ENCODE measurements at regions not wholly inside any gene's neighbourhood (a gene's known extent, or its start where the extent isn't known, plus 50 kb on each side); places are given as distances from the start of the nearest gene placed in this dataset.
"Not testable (repeated sequence)": the region's sequence is repeated elsewhere in the genome, so short reads cannot be mapped to it uniquely, and the experiment has no call there.

DNA sequence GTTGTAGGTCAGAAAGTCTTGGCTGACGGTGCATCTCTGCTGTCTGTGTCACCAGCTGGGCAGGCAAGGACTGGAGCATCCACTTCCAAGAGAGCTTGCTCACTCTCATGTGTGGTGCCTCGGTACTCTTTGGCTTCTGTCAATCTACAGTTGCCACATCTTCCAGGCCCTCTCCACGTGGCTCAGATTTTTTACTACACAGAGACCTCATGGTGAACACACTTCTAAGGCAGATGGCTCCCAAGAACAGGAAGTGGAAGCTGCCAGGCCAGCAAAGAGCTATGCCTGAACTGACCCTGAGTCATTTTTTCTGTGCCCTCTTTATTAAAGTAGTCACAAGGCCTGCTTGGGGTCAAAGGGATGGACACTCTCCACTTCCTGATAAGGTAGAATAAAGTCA lies 351.5 kb upstream of the AUTS2 start:
- FAIRE-seq = no peak
- H3K4me3 ChIP-seq (ENCODE audit: low read length in 3 of 3) = no peak overlapping the region
- H3K4me1 ChIP-seq (ENCODE audit: control insufficient read depth in 2 of 3, insufficient read depth in 2 of 3, low read depth in 1 of 3, low read length in 3 of 3) = no peaks in the 10 kb centered on the region
- H3K27me3 ChIP-seq (ENCODE audit: control insufficient read depth, insufficient read depth, low read length) = no peaks in the 10 kb centered on the region
- no peak for DNase-seq
- TF ChIP-seq, protein P1, sequence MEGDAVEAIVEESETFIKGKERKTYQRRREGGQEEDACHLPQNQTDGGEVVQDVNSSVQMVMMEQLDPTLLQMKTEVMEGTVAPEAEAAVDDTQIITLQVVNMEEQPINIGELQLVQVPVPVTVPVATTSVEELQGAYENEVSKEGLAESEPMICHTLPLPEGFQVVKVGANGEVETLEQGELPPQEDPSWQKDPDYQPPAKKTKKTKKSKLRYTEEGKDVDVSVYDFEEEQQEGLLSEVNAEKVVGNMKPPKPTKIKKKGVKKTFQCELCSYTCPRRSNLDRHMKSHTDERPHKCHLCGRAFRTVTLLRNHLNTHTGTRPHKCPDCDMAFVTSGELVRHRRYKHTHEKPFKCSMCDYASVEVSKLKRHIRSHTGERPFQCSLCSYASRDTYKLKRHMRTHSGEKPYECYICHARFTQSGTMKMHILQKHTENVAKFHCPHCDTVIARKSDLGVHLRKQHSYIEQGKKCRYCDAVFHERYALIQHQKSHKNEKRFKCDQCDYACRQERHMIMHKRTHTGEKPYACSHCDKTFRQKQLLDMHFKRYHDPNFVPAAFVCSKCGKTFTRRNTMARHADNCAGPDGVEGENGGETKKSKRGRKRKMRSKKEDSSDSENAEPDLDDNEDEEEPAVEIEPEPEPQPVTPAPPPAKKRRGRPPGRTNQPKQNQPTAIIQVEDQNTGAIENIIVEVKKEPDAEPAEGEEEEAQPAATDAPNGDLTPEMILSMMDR (IDR thresholded peaks at IDR 0.05; ENCODE audit: borderline replicate concordance, extremely low read depth, insufficient read depth) = no peak
- H3K27ac ChIP-seq (ENCODE audit: low read depth in 2 of 2, low read length in 2 of 2) = no peak overlapping the region
- no peaks in the 10 kb centered on the region for H3K9me3 ChIP-seq (ENCODE audit: control insufficient read depth in 2 of 3, insufficient read depth in 1 of 3, low read length in 3 of 3)
- intact Hi-C loops (cut with DNase I) = no loop called here
- H3K36me3 ChIP-seq (ENCODE audit: control insufficient read depth in 2 of 3, insufficient read depth in 3 of 3, low read length in 3 of 3) = no peaks in the 10 kb centered on the region
- H3K9ac ChIP-seq (ENCODE audit: low read length in 3 of 3) = no peak overlapping the region

DNA sequence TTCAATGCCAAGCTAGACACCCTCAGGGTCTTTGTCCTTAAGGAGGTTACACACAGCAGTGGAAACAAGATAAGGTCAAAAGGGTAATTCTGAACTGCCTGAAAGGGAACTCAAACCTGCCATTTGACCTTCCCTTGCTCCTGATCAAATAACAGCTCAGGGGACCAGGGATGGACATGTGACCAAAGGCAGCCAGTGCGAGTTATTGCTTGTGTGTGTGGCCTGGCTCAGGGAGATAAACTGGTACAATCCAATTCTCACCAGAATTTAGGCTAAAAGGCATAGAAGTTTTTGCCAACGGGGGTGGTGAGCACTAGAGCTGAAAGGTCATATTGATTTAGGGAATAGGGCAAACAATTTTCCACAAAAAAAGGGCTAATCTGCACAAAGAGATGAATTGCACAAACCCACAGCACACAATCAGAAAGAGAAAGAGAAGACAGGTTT lies 349.9 kb upstream of the AUTS2 start:
- intact Hi-C loops (cut with DNase I); FAIRE-seq: not testable (repeated sequence)

DNA sequence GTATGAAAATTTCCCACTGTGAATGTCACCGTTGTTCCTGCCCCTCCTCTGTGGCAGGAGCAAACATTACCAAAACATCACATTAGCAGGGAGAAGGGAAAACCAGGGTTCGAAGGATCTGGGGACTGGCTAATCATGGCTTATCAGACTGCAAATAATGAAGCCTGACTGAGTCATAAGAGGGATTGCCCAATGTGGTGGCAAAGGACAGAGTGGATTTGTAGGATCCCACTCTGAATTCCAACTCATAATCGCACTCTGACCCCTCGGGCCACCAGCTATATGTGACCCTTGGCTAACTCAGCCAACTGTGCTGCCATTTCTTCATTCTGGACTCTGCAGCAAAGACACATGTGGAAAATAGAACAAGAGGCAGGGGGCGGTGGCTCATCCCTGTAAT lies 347.3 kb upstream of the AUTS2 start:
- Histone ChIP-seq H3K4me1 (ENCODE audit: control insufficient read depth in 2 of 3, insufficient read depth in 2 of 3, low read depth in 1 of 3, low read length in 3 of 3) (no peaks in the 10 kb centered on the region), H3K27me3 (ENCODE audit: control insufficient read depth, insufficient read depth, low read length) (no peaks in the 10 kb centered on the region), H3K4me3 (ENCODE audit: low read length in 3 of 3) (no peak overlapping the region), H3K9me3 (ENCODE audit: control insufficient read depth in 2 of 3, insufficient read depth in 1 of 3, low read length in 3 of 3) (no peaks in the 10 kb centered on the region), H3K9ac (ENCODE audit: low read length in 3 of 3) (no peak overlapping the region), H3K27ac (ENCODE audit: low read depth in 2 of 2, low read length in 2 of 2) (no peak overlapping the region), H3K36me3 (ENCODE audit: control insufficient read depth in 2 of 3, insufficient read depth in 3 of 3, low read length in 3 of 3) (no peaks in the 10 kb centered on the region)
- FAIRE-seq = no peak
- intact Hi-C loops (cut with DNase I) = no loop called here
- TF ChIP-seq, protein P1 (IDR thresholded peaks at IDR 0.05; ENCODE audit: borderline replicate concordance, extremely low read depth, insufficient read depth) = no peak
- DNase-seq = no peak

More for the DNA sequence above, 349.9 kb upstream of the AUTS2 start:
- not testable (repeated sequence) for H3K27me3 ChIP-seq (ENCODE audit: control insufficient read depth, insufficient read depth, low read length); H3K4me1 ChIP-seq (ENCODE audit: control insufficient read depth in 2 of 3, insufficient read depth in 2 of 3, low read depth in 1 of 3, low read length in 3 of 3); H3K4me3 ChIP-seq (ENCODE audit: low read length in 3 of 3); H3K27ac ChIP-seq (ENCODE audit: low read depth in 2 of 2, low read length in 2 of 2); H3K36me3 ChIP-seq (ENCODE audit: control insufficient read depth in 2 of 3, insufficient read depth in 3 of 3, low read length in 3 of 3); H3K9ac ChIP-seq (ENCODE audit: low read length in 3 of 3); H3K9me3 ChIP-seq (ENCODE audit: control insufficient read depth in 2 of 3, insufficient read depth in 1 of 3, low read length in 3 of 3)
- peak in 1 of 5 donors; percentile 34 for DNase-seq

DNA sequence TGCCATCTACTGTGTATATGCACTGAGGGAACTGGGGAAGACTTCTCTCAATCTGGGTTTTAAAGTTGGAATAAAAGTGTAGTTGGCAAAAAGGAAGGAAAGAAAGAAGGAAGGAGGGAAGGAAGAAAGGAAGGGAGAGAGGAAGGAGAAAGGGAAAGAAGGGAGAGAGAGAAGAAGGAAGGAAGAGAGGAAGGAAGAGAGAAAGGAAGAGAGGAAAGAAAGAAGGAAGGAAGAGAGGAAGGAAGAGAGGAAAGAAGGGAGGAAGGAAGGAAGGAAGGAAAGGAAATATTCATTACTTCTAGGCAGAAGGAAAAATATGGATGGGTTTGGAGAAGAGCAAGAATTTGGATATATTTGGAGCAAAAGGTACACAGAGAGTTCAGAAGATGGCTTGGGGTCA lies 343.6 kb upstream of the AUTS2 start:
- intact Hi-C loops (cut with DNase I) = no loop called here

More for the DNA sequence above, 343.6 kb upstream of the AUTS2 start:
- Histone ChIP-seq H3K4me3 (ENCODE audit: low read length in 3 of 3) (no peak overlapping the region), H3K9ac (ENCODE audit: low read length in 3 of 3) (no peak overlapping the region), H3K36me3 (ENCODE audit: control insufficient read depth in 2 of 3, insufficient read depth in 3 of 3, low read length in 3 of 3) (no peaks in the 10 kb centered on the region), H3K27ac (ENCODE audit: low read depth in 2 of 2, low read length in 2 of 2) (no peak overlapping the region), H3K27me3 (ENCODE audit: control insufficient read depth, insufficient read depth, low read length) (no peaks in the 10 kb centered on the region), H3K9me3 (ENCODE audit: control insufficient read depth in 2 of 3, insufficient read depth in 1 of 3, low read length in 3 of 3) (no peaks in the 10 kb centered on the region), H3K4me1 (ENCODE audit: control insufficient read depth in 2 of 3, insufficient read depth in 2 of 3, low read depth in 1 of 3, low read length in 3 of 3) (no peaks in the 10 kb centered on the region)
- FAIRE-seq (no peak), DNase-seq (no peak)
- TF ChIP-seq, protein P1 (IDR thresholded peaks at IDR 0.05; ENCODE audit: borderline replicate concordance, extremely low read depth, insufficient read depth) = no peak

Data from kidney (tissue), 13 donors.